HCT116 (cell line): ENCODE measurements at regions not wholly inside any gene's neighbourhood (a gene's known extent, or its start where the extent isn't known, plus 50 kb on each side); places are given as distances from the start of the nearest gene placed in this dataset.

Experiments used
- ATAC-seq: fragments of 200-7000 bp; cut with Tn5 transposase; 2 replicates; pipeline ENCODE4 v1.9.1; 2020; ENCODE audit warnings: mild to moderate bottlenecking, moderate library complexity
- BruUV-seq: library from RNA; stranded (reverse); fragments of 400-500 nt; replicated peaks from 2 replicates; lab custom pipeline; 2021; lab: Mats Ljungman, UMichigan
- CTCF ChIA-PET: fragments of 300-600 bp; sonication (Branson Sonifier 250); formaldehyde crosslinking; loops from one replicate; lab custom pipeline; 2021; ENCODE audit warnings: antibody characterized with exemption; lab: Charles Lee
- POLR2A ChIA-PET: fragments of 300-600, 350-600 bp; sonication (Branson Sonifier 250); formaldehyde crosslinking; loops from one replicate; lab custom pipeline; 2021; ENCODE audit warnings: antibody characterized with exemption; lab: Charles Lee
- RAD21 ChIA-PET, 2 experiments: fragments of 300-600 bp; sonication (Branson Sonifier 250); formaldehyde crosslinking; loops; one replicate each; lab custom pipeline; 2023; ENCODE audit warnings: low total read pairs in 2 of 2; ENCODE audit not compliant: uncharacterized antibody in 2 of 2, unreplicated experiment in 2 of 2, low non-redundant PET in 1 of 2; lab: Charles Lee
- DNase-seq: peaks from one replicate; pipeline ENCODE4 v3.0.0-alpha.2; 2010; ENCODE audit warnings: low read depth, low spot score
- H2AFZ ChIP-seq: fragments of 200-600 bp; shearing (Covaris generic), sonication (generic); 2 replicates; pipeline ENCODE4 v1.6.1; 2017; ENCODE audit warnings: low read depth, mixed run types, mixed read lengths, antibody characterized with exemption, low read length; ENCODE audit not compliant: poor library complexity, severe bottlenecking
- H3K27ac ChIP-seq: 2 replicates; pipeline ENCODE4 v1.5.1; 2012; ENCODE audit warnings: low read depth, low read length
- H3K27me3 ChIP-seq: fragments of 200-600 bp; sonication (generic); 2 replicates; pipeline ENCODE4 v1.6.1; 2016; ENCODE audit warnings: mixed run types, low read length, mixed read lengths; ENCODE audit not compliant: insufficient read depth
- H3K36me3 ChIP-seq, 2 experiments: fragments of 200-500 bp in 1 of 2; fragments of 200-600 bp in 1 of 2; sonication (Bioruptor generic) in 1 of 2; sonication (generic) in 1 of 2; 2 replicates each; pipeline versions ENCODE4 v1.5.1 to v1.6.1; 2014 to 2016; ENCODE audit warnings: low read length in 2 of 2, inconsistent platforms in 1 of 2, mixed read lengths in 1 of 2, mixed run types in 1 of 2; ENCODE audit not compliant: insufficient read depth in 2 of 2, control insufficient read depth in 1 of 2
- H3K4me1 ChIP-seq, 2 experiments: fragments of 200-600 bp in 1 of 2; sonication (generic) in 1 of 2; 2 replicates each; pipeline versions ENCODE4 v1.5.1 to v1.6.1; 2012 to 2017; ENCODE audit warnings: low read length in 2 of 2, inconsistent platforms in 1 of 2, mild to moderate bottlenecking in 1 of 2, mixed read lengths in 1 of 2, mixed run types in 1 of 2, moderate library complexity in 1 of 2; ENCODE audit not compliant: insufficient read depth in 2 of 2, control insufficient read depth in 1 of 2
- H3K4me2 ChIP-seq: fragments of 200-600 bp; sonication (generic); 2 replicates; pipeline ENCODE4 v1.6.1; 2017; ENCODE audit warnings: mixed run types, low read length, mixed read lengths
- H3K4me3 ChIP-seq, 2 experiments: fragments of 200-600 bp in 1 of 2; sonication (generic) in 1 of 2; replicated peaks in 1 of 2; 2 replicates each; pipeline ENCODE4 v1.5.1; 2011 to 2016; ENCODE audit warnings: low read length in 2 of 2, control low read depth in 1 of 2, low read depth in 1 of 2, mild to moderate bottlenecking in 1 of 2, mixed read lengths in 1 of 2, mixed run types in 1 of 2
- H3K79me2 ChIP-seq: fragments of 200-600 bp; sonication (generic); 2 replicates; pipeline ENCODE4 v1.6.1; 2017; ENCODE audit warnings: mild to moderate bottlenecking, mixed run types, low read length, moderate library complexity, mixed read lengths; ENCODE audit not compliant: insufficient read depth
- H3K9ac ChIP-seq: fragments of 200-600 bp; sonication (generic); 2 replicates; pipeline ENCODE4 v1.6.1; 2016; ENCODE audit warnings: low read length, mixed read lengths
- H3K9me2 ChIP-seq: fragments of 200-600 bp; sonication (generic), shearing (Covaris generic); 2 replicates; pipeline ENCODE4 v1.6.1; 2017; ENCODE audit warnings: mixed run types, mild to moderate bottlenecking, moderate library complexity; ENCODE audit not compliant: insufficient read depth
- H3K9me3 ChIP-seq, 2 experiments: fragments of 200-500 bp in 1 of 2; fragments of 200-600 bp in 1 of 2; sonication (Bioruptor generic) in 1 of 2; sonication (generic) in 1 of 2; 2 replicates each; pipeline ENCODE4 v1.6.1; 2014 to 2017; ENCODE audit warnings: low read length in 2 of 2, mixed read lengths in 2 of 2, inconsistent platforms in 1 of 2, low read depth in 1 of 2, mild to moderate bottlenecking in 1 of 2, mixed run types in 1 of 2, moderate library complexity in 1 of 2; ENCODE audit not compliant: control insufficient read depth in 1 of 2, insufficient read depth in 1 of 2
- H4K20me1 ChIP-seq: fragments of 200-600 bp; sonication (generic), shearing (Covaris generic); 2 replicates; pipeline ENCODE4 v1.6.1; 2017; ENCODE audit warnings: mixed run types, mild to moderate bottlenecking, moderate library complexity; ENCODE audit not compliant: insufficient read depth
- CBX3 ChIP-seq: IDR thresholded peaks from 2 replicates; pipeline ENCODE4 v1.6.1; 2012; ENCODE audit warnings: low read depth
- CEBPB ChIP-seq: IDR thresholded peaks from 2 replicates; pipeline ENCODE4 v1.6.1; 2012; ENCODE audit warnings: low read depth
- EGR1 ChIP-seq: IDR thresholded peaks from 2 replicates; pipeline ENCODE4 v1.6.1; 2012; ENCODE audit warnings: low read depth
- ELF1 ChIP-seq: IDR thresholded peaks from 2 replicates; pipeline ENCODE4 v1.6.1; 2012; ENCODE audit warnings: low read depth, borderline replicate concordance
- FOSL1 ChIP-seq: IDR thresholded peaks from 2 replicates; pipeline ENCODE4 v1.6.1; 2012; ENCODE audit warnings: low read depth
- POLR2A ChIP-seq: IDR thresholded peaks from 2 replicates; pipeline ENCODE4 v1.7.0; 2011; ENCODE audit warnings: borderline replicate concordance; ENCODE audit not compliant: insufficient read depth, insufficient read length; ENCODE audit errors: extremely low read depth
- POLR2AphosphoS5 ChIP-seq: IDR thresholded peaks from 2 replicates; pipeline ENCODE4 v1.6.1; 2011; ENCODE audit warnings: mild to moderate bottlenecking, low read depth, low read length, moderate library complexity
- RAD21 ChIP-seq: IDR thresholded peaks from 2 replicates; pipeline ENCODE4 v1.6.1; 2012; ENCODE audit warnings: low read depth, mild to moderate bottlenecking
- SIN3A ChIP-seq: IDR thresholded peaks from 2 replicates; pipeline ENCODE4 v1.6.1; 2012; ENCODE audit warnings: low read depth
- SP1 ChIP-seq: IDR thresholded peaks from 2 replicates; pipeline ENCODE4 v1.6.1; 2012; ENCODE audit warnings: low read depth
- SRF ChIP-seq: IDR thresholded peaks from 2 replicates; pipeline ENCODE4 v1.6.1; 2012; ENCODE audit warnings: low read depth
- TCF7L2 ChIP-seq: IDR thresholded peaks from 2 replicates; pipeline ENCODE4 v1.7.0; 2011; ENCODE audit warnings: borderline replicate concordance, inconsistent platforms; ENCODE audit not compliant: insufficient read depth, insufficient read length; ENCODE audit errors: extremely low read depth
- YY1 ChIP-seq: IDR thresholded peaks from 2 replicates; pipeline ENCODE4 v1.6.1; 2011; ENCODE audit warnings: low read length, low read depth, moderate library complexity, mild to moderate bottlenecking; ENCODE audit not compliant: insufficient replicate concordance; ENCODE audit errors: extremely low read depth
- intact Hi-C: fragments of 100-400 bp; cut with micrococcal nuclease; formaldehyde crosslinking; loops from 2 replicates; pipeline ENCODE4 v1.10.0; 2022
- TF ChIP-seq, protein P1 (sequence below): IDR thresholded peaks from 2 replicates; pipeline ENCODE4 v1.6.1; 2012
- TF ChIP-seq, protein P2 (sequence below): IDR thresholded peaks from 2 replicates; pipeline ENCODE4 v1.6.1; 2011; ENCODE audit warnings: mild to moderate bottlenecking, low read length, moderate library complexity; ENCODE audit not compliant: insufficient replicate concordance; ENCODE audit errors: extremely low read depth
- TF ChIP-seq, protein P3 (sequence below): IDR thresholded peaks from 2 replicates; pipeline ENCODE4 v1.6.1; 2012
- TF ChIP-seq, protein P4 (sequence below), 3 experiments: fragments of 200-600 bp in 1 of 3; sonication (generic) in 1 of 3; IDR thresholded peaks in 2 of 3; conservative IDR thresholded peaks in 1 of 3; 2 replicates each; pipeline ENCODE4 v1.5.1; 2012 to 2017; ENCODE audit warnings: low read depth in 2 of 3, low read length in 2 of 3, antibody characterized with exemption in 1 of 3, borderline replicate concordance in 1 of 3, control low read depth in 1 of 3, mild to moderate bottlenecking in 1 of 3, mixed read lengths in 1 of 3, mixed run types in 1 of 3, moderate library complexity in 1 of 3; ENCODE audit not compliant: insufficient read depth in 1 of 3
- TF ChIP-seq, protein P5 (sequence below): IDR thresholded peaks from 2 replicates; pipeline ENCODE4 v1.6.1; 2012; ENCODE audit warnings: low read depth

DNA sequence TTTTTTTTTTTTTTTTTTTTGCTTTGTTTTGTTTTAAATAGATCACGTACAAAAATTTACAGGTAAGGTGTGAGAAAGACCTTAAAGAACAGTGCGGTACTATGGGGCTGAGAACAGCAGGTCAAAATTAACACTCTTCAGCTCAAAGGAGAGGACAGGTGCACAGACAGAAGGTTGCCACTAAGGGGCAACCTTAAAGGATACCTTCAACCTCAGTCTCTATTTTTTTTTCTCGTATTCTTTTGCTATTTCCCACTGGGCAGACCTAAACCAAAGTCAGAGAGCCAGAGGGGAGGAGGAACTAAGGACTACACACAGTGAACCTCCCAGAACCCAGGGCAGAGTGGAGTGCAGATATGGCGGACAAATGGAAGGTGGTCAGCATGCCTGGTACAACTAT lies 1984.3 kb upstream of the IGFBP7 start:
- peaks cover 6 to 11% of the 10 kb centered on the region in 2 experiments for H3K9me3 ChIP-seq
- H3K9me2 ChIP-seq = no peaks in the 10 kb centered on the region
- no peaks in the 10 kb centered on the region for H3K36me3 ChIP-seq
- ChIA-PET RAD21 (no interaction called here), CTCF (no interaction called here), POLR2A (no interaction called here)
- no peak overlapping the region for H3K27ac ChIP-seq
- no peaks in the 10 kb centered on the region for H3K79me2 ChIP-seq
- no peak overlapping the region for H2AFZ ChIP-seq
- H3K4me1 ChIP-seq = no peaks in the 10 kb centered on the region
- TF ChIP-seq, protein P1, sequence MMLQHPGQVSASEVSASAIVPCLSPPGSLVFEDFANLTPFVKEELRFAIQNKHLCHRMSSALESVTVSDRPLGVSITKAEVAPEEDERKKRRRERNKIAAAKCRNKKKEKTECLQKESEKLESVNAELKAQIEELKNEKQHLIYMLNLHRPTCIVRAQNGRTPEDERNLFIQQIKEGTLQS = no peak
- TF ChIP-seq CEBPB (no peak), EGR1 (no peak), POLR2A (no peak), POLR2AphosphoS5 (no peak), SRF (no peak), YY1 (no peak), TCF7L2 (no peak), RAD21 (no peak), SIN3A (no peak), FOSL1 (no peak), CBX3 (no peak), SP1 (no peak), ELF1 (no peak)
- TF ChIP-seq, protein P2, sequence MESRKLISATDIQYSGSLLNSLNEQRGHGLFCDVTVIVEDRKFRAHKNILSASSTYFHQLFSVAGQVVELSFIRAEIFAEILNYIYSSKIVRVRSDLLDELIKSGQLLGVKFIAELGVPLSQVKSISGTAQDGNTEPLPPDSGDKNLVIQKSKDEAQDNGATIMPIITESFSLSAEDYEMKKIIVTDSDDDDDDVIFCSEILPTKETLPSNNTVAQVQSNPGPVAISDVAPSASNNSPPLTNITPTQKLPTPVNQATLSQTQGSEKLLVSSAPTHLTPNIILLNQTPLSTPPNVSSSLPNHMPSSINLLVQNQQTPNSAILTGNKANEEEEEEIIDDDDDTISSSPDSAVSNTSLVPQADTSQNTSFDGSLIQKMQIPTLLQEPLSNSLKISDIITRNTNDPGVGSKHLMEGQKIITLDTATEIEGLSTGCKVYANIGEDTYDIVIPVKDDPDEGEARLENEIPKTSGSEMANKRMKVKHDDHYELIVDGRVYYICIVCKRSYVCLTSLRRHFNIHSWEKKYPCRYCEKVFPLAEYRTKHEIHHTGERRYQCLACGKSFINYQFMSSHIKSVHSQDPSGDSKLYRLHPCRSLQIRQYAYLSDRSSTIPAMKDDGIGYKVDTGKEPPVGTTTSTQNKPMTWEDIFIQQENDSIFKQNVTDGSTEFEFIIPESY = no peak
- TF ChIP-seq, protein P3, sequence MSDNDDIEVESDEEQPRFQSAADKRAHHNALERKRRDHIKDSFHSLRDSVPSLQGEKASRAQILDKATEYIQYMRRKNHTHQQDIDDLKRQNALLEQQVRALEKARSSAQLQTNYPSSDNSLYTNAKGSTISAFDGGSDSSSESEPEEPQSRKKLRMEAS = no peak
- TF ChIP-seq, protein P4, sequence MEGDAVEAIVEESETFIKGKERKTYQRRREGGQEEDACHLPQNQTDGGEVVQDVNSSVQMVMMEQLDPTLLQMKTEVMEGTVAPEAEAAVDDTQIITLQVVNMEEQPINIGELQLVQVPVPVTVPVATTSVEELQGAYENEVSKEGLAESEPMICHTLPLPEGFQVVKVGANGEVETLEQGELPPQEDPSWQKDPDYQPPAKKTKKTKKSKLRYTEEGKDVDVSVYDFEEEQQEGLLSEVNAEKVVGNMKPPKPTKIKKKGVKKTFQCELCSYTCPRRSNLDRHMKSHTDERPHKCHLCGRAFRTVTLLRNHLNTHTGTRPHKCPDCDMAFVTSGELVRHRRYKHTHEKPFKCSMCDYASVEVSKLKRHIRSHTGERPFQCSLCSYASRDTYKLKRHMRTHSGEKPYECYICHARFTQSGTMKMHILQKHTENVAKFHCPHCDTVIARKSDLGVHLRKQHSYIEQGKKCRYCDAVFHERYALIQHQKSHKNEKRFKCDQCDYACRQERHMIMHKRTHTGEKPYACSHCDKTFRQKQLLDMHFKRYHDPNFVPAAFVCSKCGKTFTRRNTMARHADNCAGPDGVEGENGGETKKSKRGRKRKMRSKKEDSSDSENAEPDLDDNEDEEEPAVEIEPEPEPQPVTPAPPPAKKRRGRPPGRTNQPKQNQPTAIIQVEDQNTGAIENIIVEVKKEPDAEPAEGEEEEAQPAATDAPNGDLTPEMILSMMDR (IDR thresholded peaks at IDR 0.05 in 2 of 3, conservative IDR thresholded peaks at IDR 0.05 in 1 of 3; ENCODE audit: borderline replicate concordance in 1 of 3, insufficient read depth in 1 of 3, low read depth in 2 of 3, low read length in 2 of 3) = no peak
- TF ChIP-seq, protein P5, sequence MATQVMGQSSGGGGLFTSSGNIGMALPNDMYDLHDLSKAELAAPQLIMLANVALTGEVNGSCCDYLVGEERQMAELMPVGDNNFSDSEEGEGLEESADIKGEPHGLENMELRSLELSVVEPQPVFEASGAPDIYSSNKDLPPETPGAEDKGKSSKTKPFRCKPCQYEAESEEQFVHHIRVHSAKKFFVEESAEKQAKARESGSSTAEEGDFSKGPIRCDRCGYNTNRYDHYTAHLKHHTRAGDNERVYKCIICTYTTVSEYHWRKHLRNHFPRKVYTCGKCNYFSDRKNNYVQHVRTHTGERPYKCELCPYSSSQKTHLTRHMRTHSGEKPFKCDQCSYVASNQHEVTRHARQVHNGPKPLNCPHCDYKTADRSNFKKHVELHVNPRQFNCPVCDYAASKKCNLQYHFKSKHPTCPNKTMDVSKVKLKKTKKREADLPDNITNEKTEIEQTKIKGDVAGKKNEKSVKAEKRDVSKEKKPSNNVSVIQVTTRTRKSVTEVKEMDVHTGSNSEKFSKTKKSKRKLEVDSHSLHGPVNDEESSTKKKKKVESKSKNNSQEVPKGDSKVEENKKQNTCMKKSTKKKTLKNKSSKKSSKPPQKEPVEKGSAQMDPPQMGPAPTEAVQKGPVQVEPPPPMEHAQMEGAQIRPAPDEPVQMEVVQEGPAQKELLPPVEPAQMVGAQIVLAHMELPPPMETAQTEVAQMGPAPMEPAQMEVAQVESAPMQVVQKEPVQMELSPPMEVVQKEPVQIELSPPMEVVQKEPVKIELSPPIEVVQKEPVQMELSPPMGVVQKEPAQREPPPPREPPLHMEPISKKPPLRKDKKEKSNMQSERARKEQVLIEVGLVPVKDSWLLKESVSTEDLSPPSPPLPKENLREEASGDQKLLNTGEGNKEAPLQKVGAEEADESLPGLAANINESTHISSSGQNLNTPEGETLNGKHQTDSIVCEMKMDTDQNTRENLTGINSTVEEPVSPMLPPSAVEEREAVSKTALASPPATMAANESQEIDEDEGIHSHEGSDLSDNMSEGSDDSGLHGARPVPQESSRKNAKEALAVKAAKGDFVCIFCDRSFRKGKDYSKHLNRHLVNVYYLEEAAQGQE = no peak
- intact Hi-C loops = no loop called here
- H3K27me3 ChIP-seq = no peaks in the 10 kb centered on the region
- DNase-seq = no peak
- no peak overlapping the region for H3K9ac ChIP-seq
- H3K4me2 ChIP-seq = no peak overlapping the region
- no peak for ATAC-seq
- no peaks in the 10 kb centered on the region; the same call in 1 of the 2 replicates for H4K20me1 ChIP-seq
- H3K4me3 ChIP-seq = no peak overlapping the region
- no TSS peak for BruUV-seq
